NCI-H128 (cell line): ENCODE measurements at regions not wholly inside any gene's neighbourhood (a gene's known extent, or its start where the extent isn't known, plus 50 kb on each side); places are given as distances from the start of the nearest gene placed in this dataset.

Experiments
- DNase-seq: peaks from one replicate; lab custom pipeline; 2025; ENCODE audit not compliant: unreplicated experiment; lab: John Stamatoyannopoulos, UW

DNA sequence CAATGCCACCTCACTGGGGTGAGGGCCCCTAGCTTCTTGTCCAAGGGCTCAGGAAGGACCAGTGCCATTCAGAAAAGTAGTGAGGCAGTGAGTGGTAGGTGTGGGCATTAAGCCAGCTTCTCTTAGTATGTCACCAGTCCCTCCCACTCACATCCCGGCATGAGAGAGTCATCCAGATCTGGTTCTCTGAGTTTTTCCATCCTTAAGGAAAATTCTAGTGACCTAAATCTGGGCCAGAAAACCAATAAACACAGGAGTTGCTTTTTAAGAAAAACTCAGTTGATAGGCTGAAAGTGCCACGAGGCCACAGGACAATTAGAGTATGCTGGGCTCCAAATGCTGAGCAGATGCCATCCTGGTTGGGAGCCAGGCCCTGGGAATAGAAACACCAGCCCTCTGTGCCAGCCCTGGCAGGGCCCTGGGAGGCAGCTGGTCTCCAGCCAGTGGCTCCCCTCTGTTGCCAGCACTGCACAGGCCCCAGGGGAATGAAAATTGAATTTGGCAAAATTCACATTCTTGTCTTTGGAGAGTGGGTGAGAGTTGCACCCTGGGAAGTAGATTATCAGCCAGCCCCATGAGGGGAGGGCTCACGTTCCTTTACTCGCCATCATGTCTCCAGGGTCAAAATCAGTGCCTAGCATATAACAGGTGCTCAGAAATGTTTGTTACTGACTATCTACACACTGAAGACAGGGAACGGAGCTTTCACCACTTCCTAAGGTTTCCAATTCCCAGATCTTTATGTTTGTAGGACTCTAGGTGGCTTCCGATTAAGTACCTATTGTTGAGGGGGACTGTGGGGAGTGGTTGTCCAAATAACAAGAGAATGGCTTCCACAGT lies 52.8 kb downstream of the FAM43A start:
- DNase-seq = no peak

DNA sequence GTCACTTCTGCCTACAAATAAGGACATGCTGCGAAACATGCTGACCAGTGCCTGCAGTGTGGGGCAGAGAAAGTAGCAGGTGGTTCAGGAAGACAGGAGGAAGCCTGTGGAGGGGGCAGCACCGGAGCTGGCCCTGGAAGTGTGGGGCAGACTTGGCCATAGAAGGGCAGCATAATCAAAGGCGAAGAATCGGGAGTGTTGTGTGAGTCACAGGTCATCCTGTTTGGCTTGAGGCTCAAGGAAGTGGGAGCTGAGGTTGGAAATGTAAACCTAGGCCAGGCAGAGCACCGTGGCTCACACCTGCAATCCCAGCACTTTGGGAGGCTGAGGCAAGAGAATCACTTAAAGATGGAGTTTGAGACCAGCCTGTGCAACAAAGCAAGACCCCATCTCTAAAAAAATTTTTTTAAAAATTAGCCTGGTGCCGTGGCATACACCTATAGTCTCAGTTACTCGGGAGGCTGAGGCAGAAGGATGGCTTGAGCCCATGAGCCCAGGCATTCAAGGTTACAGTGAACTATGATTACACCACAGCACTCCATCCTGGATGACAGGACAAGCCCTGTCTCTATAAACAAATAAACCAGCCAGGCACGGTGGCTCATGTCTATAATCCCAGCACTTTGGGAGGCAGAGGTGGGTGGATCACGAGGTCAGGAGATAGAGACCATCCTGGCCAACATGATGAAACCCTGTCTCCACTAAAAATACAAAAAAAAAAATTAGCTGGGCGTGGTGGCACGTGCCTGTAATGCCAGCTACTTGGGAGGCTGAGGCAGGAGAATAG lies 54.0 kb downstream of the FAM43A start:
- no peak for DNase-seq

DNA sequence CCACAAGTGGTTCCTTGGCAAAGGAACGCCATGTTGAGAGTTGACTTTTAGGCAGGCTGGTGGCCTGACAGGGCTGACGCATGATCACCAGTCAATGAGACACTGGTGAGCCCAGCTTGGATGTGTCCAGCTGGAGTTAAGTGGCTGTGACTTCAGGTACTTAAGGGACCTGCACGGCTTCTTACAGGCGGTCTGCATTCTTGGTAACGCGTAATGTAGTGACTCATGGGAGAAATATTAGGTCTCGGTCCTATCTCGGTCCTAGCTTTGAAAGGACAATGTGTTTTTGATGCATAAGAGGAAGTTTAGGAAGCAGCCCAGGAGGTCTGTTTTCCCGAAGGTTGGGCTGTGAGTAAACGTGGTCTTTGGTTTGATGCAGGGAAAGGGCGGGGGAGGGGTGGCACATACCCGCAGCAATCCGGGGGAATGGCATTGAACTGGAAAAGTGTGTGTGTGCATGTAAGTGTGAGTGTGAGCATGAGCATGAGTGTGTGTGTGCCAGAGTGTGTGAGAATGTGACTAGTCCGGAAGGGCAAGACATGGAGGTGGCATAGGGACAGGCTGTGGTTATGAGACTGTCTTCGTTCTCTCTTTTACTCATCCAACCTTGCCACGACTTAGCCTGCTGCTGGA lies 55.3 kb downstream of the FAM43A start:
- DNase-seq = no peak

DNA sequence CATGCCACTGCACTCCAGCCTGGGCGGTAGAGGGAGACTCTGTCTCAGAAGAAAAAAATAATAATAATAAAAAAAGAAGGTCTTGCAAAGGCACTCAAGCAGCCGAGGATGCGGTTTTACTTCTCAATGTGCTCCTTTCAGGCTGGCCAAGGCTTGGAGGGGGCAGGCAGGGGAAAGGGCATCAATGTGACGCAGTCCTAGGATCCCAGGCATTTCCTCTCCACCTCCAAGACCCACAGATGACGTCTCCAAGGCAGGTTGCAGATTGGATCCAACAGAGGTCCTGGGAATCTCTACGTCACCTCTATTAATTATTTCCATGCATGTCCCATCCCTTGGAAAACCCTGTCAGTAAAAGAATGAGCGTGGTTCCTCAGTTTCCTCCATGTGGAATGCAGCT lies 56.2 kb downstream of the FAM43A start:
- no peak for DNase-seq

DNA sequence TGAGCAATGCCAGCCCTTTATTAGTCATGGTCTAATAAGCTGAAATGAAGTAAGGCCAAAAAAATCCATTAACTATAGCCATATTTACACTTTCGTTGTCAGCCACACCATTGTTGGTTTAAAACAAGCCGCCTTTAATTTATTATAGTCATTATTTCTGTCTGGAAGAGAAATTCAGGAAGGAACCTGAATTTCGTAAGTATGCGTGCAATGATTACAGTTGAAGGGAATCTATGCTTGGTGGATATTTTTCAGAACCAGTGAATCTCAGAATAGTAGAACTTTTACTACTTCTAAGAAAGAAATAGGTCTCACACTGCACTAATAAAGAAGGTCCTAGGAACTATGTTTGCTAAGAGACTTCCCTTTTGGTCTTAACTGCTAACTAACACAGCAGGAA lies 59.1 kb downstream of the FAM43A start:
- no peak for DNase-seq

DNA sequence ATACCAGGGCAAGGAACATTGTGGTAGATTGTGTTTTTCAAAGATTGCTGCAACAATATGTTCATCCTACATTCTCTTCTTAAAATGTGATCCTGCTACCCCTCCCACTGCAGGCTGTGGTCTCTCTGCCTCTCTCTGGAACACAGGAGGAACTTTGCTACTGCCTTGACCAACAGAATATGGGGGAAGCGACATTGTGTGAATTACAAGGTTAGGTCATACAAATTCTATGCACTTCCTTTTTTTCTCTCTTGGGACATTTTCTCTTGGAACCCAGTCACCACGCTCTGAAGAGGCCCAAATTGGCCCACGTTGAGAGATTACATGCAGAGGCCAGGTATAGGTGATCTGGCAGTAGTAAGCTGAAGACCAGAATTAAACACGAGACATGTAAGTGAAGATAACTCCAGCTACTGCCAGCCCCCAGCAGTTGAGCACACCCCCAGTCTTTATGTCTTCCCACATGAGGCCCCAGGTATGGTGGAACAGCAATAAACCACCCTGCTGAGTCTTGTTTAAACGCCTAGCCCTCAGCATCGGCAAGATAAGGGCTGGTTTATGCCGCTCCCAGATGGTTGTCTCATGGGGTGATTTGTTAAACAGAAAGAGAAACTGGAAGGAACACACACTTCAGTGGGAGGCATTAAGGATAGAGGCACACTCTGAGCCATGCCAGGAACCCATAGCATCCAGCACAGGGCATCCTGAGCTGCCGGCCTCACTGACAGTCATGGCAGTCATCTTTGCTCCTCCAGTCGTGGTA lies 59.9 kb downstream of the FAM43A start:
- no peak for DNase-seq

DNA sequence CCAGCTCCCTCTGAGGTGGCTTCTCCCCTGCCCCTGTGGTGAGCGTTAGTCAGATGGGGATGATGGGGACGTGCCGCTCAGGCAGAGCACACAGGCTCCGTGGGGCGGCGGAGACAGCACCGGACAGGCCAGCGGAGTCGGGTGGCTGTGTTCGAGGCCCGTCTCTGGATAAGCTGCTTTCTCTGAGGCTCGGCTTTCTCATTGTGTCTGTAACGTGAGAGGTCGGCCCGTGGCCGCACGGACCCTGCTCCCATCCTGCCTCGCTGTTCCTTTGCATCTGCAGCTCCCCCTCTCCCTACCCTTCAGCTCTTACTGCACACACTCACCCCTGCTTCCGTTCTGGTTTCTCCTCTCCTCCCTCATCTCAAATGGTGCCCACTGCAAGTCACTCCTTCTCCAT lies 62.5 kb downstream of the FAM43A start:
- no peak for DNase-seq

GRCh38 chr3:194749631-194750490 lies 64.2 kb downstream of the FAM43A start:
- DNase-seq = no peak

- DNase-seq = no peak
Observed at GRCh38 chr3:194750491-194750828, 64.8 kb downstream of the FAM43A start.

DNA sequence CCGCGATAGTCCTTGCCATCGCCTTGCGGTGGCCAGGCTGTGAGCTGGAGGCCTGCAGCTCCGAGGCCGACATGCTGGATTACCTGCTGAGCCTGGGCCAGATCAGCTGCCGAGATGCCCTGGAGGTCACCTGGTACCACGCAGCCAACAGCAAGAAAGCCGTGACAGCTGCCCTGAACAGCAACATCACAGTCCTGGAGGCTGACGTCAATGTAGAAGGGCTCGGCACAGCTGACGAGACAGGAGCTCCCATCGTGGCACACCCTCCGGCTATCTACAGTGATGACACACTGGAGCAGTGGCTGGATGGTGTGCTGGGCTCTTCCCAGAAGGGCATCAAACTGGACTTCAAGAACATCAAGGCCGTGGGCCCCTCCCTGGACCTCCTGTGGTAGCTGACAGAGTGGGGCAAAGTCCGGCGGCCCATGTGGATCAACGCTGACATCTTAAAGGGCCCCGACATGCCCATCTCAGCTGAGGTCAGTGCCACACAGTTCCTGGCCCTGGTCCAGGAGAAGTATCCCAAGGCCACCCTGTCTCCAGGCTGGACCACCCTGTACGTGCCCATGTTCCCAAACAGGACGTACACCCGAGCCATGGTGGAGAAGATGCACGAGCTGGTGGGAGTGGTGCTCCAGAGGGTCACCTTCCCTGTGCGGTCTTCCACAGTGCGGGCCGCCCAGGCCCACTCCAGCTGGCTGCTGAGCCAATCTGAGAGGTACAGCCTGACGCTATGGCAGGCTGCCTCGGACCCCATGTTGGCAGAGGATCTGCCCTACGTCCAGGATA lies 70.2 kb downstream of the FAM43A start:
- DNase-seq = no peak

DNA sequence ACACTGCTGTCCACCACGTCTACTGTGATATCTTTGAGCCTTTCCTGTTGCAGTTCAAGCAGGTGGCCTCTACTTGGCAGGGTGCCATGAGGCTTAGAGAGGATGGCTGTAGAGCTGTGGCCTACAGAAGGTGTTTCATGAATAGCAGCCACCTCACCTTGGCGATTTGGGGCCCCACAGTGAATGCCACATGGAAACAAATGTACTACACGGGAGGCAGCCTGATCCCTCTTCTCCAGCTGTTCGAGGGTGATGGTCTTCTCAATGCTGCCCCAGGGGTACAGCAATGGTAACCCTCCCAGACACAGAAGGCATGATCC lies 70.7 kb downstream of the FAM43A start:
- DNase-seq = no peak

DNA sequence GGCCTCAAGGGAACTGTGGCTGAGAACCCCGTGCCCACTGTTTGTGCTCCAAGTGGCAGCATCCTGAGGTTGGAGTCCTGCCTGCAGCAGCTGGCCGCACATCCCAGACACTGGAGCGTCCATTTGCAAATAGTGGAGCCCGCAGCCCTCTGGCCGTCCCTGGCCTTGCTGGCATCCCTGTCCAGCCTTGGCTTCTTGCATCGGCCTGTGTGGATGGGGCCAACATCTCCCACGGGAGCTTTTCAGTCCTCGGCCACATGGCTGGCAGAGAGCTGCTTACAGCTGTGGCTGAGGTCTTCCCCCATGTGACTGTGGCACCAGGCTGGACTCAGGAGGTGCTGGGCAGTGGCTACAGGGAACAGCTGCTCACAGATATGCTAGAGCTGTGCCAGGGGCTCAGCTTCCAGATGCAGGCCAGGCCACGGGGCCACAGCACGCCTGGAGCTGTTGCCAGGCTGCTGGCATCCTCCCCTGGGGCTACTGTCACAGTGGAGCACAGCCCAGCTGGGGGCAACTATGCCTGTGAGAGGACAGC lies 71.2 kb downstream of the FAM43A start:
- no peak for DNase-seq

GRCh38 chr3:194757647-194758061 lies 72.0 kb downstream of the FAM43A start:
- no peak for DNase-seq

DNA sequence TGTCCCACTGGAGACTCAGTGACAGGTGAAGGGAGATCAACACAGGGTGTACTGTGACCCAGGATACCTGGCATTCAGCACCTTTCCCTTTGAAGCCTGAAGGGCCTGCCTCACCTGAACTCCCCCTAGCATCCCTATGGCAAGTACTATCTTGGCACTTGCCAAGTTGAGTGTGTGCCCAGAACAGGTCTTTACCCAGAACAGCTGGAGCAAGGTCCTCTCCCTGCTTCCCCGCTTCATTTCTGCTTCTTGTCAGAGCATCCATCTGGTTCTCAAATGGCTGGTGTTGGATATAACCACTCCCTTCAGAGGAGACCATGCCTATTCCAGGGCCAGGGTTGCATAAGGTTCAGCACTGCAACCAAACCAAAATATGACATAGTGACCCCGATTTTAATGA lies 73.0 kb downstream of the FAM43A start:
- DNase-seq = no peak

DNA sequence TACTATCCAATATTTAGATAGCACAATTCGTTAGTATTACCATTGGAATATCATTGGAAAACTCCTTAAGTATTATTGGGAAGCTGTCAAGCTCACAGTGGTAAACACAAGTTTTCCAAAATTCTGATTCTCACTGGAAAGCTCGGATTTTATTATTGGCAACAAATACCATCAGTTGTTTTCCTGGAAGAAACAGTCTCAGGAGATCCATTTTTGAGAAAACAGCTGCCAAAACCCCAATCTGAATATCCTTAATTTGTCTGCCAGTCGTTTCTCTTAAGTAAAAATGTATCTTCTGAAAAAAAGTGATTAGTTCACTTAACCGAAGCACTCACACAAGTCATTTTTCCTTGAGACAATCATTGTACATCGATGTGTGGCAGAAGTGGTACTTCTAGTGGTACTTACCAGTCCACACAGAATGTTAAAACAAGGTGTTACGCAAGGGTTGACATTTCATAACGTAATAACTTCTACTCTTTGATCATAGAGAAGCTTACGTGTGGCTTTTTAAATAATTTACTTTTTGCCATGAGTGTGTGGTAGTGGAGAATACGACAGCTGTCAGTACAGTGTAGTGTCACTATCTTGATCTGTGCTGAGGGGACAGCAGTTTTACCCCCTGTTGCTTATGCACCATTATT lies 74.9 kb downstream of the FAM43A start:
- no peak for DNase-seq

GRCh38 chr3:194761384-194761783 lies 75.7 kb downstream of the FAM43A start:
- peak; percentile 33 for DNase-seq

GRCh38 chr3:194766845-194767244 lies 81.2 kb downstream of the FAM43A start:
- DNase-seq = no peak

DNA sequence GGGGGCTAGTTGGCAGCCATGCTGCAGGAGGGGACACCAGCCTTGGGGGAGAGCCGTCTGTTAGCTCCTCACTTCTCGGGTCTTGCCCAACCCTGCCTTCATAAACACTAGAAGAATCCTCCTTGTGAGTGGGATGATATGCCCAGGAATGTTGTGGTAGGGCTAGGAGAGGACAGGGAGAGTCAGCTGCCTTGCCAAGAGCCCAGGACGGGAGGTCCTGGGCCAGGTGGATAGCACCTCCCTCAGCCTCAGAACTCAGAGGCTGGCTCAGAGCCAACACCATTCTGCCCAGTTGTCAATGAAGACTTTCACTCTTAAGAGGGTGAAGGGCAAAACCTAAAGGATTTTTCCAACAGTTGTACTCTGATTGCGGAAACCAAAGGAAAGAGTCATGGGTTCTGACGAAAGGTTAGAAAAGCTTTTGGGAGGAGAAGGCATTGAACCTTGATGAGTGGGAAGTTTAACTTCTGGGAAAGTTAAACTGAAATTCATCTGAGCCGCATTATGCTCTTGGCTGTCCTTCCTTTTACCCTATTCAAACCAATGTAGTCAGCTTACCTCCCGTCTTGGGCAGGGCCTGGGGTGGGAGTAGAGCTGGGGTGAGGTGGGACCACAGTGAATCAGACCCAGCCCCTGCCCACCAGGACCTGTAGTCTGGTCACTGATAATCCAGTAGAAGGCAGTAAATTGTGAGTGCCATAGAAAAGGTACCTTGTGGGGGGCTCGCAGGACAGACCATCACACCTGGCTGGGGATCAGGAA lies 81.9 kb downstream of the FAM43A start:
- no peak for DNase-seq
